H1 (cell line): ENCODE measurements at regions not wholly inside any gene's neighbourhood (a gene's known extent, or its start where the extent isn't known, plus 50 kb on each side); places are given as distances from the start of the nearest gene placed in this dataset.

Source experiments
- CTCF ChIA-PET: fragments of 300-600 bp; sonication (Branson Sonifier 250); formaldehyde crosslinking; loops from one replicate; lab custom pipeline; 2021; ENCODE audit not compliant: partially characterized antibody; lab: Charles Lee
- POLR2A ChIA-PET: fragments of 300-600 bp; sonication (Branson Sonifier 250); formaldehyde crosslinking; loops from one replicate; lab custom pipeline; 2021; ENCODE audit warnings: inconsistent platforms; ENCODE audit not compliant: partially characterized antibody; lab: Charles Lee
- DNase-seq, 2 experiments: peaks; one replicate each; pipeline versions ENCODE4 v3.0.0 to v3.0.0-alpha.2; 2010 to 2022; ENCODE audit warnings: low spot score in 2 of 2, low read depth in 1 of 2, mixed read lengths in 1 of 2
- FAIRE-seq: peaks from 2 replicates; lab custom pipeline; 2011; peaks lifted over from hg19 to GRCh38; lab: Jason Lieb, UNC
- H2AFZ ChIP-seq: 2 replicates; pipeline ENCODE4 v1.8.1; 2012; ENCODE audit warnings: low read length, inconsistent platforms
- H2AK5ac ChIP-seq: 2 replicates; pipeline ENCODE4 v1.6.1; 2013; ENCODE audit warnings: low read depth, low read length
- H2BK120ac ChIP-seq: replicated peaks from 2 replicates; pipeline ENCODE3; 2013; ENCODE audit warnings: low read depth, low read length, inconsistent platforms
- H2BK12ac ChIP-seq: 2 replicates; pipeline ENCODE4 v1.6.1; 2013; ENCODE audit warnings: low read depth, low read length
- H2BK15ac ChIP-seq: 2 replicates; pipeline ENCODE4 v1.6.1; 2013; ENCODE audit warnings: low read length
- H2BK20ac ChIP-seq: 2 replicates; pipeline ENCODE4 v1.6.1; 2013; ENCODE audit warnings: low read length
- H2BK5ac ChIP-seq: 2 replicates; pipeline ENCODE4 v1.6.1; 2013; ENCODE audit warnings: low read depth, low read length
- H3K14ac ChIP-seq: 2 replicates; pipeline ENCODE4 v1.6.1; 2013; ENCODE audit warnings: inconsistent platforms; ENCODE audit not compliant: insufficient read length
- H3K18ac ChIP-seq: 2 replicates; pipeline ENCODE4 v1.6.1; 2013; ENCODE audit warnings: low read length; ENCODE audit errors: extremely low read depth
- H3K23ac ChIP-seq: 2 replicates; pipeline ENCODE4 v1.6.1; 2013; ENCODE audit warnings: inconsistent platforms; ENCODE audit not compliant: insufficient read length
- H3K23me2 ChIP-seq: 2 replicates; pipeline ENCODE4 v1.6.1; 2013; ENCODE audit warnings: low read depth, low read length
- H3K27ac ChIP-seq: 2 replicates; pipeline ENCODE4 v1.6.1; 2011; ENCODE audit warnings: low read depth, low read length, inconsistent platforms
- H3K27me3 ChIP-seq, 4 experiments: replicated peaks in 1 of 4; 1 replicate in 1 of 4; 2 replicates in 3 of 4; pipeline versions ENCODE4 v1.6.1 to v1.8.1; 2011 to 2013; ENCODE audit warnings: low read length in 3 of 4, mild to moderate bottlenecking in 3 of 4, inconsistent platforms in 2 of 4, mixed read lengths in 2 of 4, moderate library complexity in 1 of 4; ENCODE audit not compliant: control insufficient read depth in 3 of 4, insufficient read depth in 3 of 4; ENCODE audit errors: extremely low read depth in 1 of 4
- H3K36me3 ChIP-seq, 4 experiments: 2 replicates each; pipeline versions ENCODE4 v1.6.1 to v1.8.1; 2011 to 2013; ENCODE audit warnings: mild to moderate bottlenecking in 4 of 4, low read length in 3 of 4, moderate library complexity in 2 of 4, control low read depth in 1 of 4, inconsistent platforms in 1 of 4; ENCODE audit not compliant: insufficient read depth in 4 of 4, control insufficient read depth in 2 of 4
- H3K4ac ChIP-seq: replicated peaks from 2 replicates; pipeline ENCODE3; 2013; ENCODE audit warnings: low read length, low read depth, mixed read lengths, inconsistent platforms; ENCODE audit not compliant: insufficient read length
- H3K4me1 ChIP-seq, 4 experiments: replicated peaks in 1 of 4; 1 replicate in 1 of 4; 2 replicates in 3 of 4; pipeline versions ENCODE4 v1.6.1 to v1.8.1; 2011 to 2013; ENCODE audit warnings: low read length in 3 of 4, inconsistent platforms in 2 of 4, mixed read lengths in 1 of 4; ENCODE audit not compliant: insufficient read depth in 4 of 4, control insufficient read depth in 3 of 4
- H3K4me2 ChIP-seq, 2 experiments: 2 replicates each; pipeline versions ENCODE4 v1.6.1 to v1.8.1; 2011 to 2013; ENCODE audit warnings: low read depth in 2 of 2, low read length in 2 of 2, control low read depth in 1 of 2, inconsistent platforms in 1 of 2, mild to moderate bottlenecking in 1 of 2; ENCODE audit not compliant: insufficient read depth in 1 of 2
- H3K4me3 ChIP-seq, 4 experiments: fragments of 200-600, 300-600 bp in 1 of 4; sonication (generic), shearing (Covaris generic), sonication (Bioruptor Twin) in 1 of 4; 2 replicates each; pipeline versions ENCODE4 v1.5.1 to v1.8.1; 2011 to 2016; ENCODE audit warnings: low read length in 4 of 4, low read depth in 3 of 4, control low read depth in 2 of 4, inconsistent platforms in 2 of 4, mild to moderate bottlenecking in 2 of 4, mixed read lengths in 1 of 4, moderate library complexity in 1 of 4; ENCODE audit not compliant: insufficient read depth in 2 of 4; ENCODE audit errors: extremely low read depth in 1 of 4
- H3K56ac ChIP-seq: replicated peaks from 2 replicates; pipeline ENCODE3; 2013; ENCODE audit warnings: low read depth, mild to moderate bottlenecking, mixed read lengths, low read length, inconsistent platforms; ENCODE audit not compliant: insufficient read length
- H3K79me1 ChIP-seq: 2 replicates; pipeline ENCODE4 v1.6.1; 2013; ENCODE audit warnings: low read depth, low read length, control low read depth
- H3K79me2 ChIP-seq, 2 experiments: 2 replicates each; pipeline versions ENCODE4 v1.6.1 to v1.8.1; 2012 to 2013; ENCODE audit warnings: low read length in 2 of 2, mild to moderate bottlenecking in 2 of 2, inconsistent platforms in 1 of 2; ENCODE audit not compliant: insufficient read depth in 2 of 2, control insufficient read depth in 1 of 2
- H3K9ac ChIP-seq, 4 experiments: replicated peaks in 1 of 4; 1 replicate in 1 of 4; 2 replicates in 3 of 4; pipeline versions ENCODE4 v1.6.1 to v1.8.1; 2011 to 2013; ENCODE audit warnings: low read depth in 3 of 4, low read length in 3 of 4, control low read depth in 2 of 4, mild to moderate bottlenecking in 2 of 4, moderate library complexity in 2 of 4, inconsistent platforms in 1 of 4; ENCODE audit errors: extremely low read depth in 1 of 4
- H3K9me3 ChIP-seq, 2 experiments: 2 replicates each; pipeline versions ENCODE4 v1.6.1 to v1.8.1; 2012 to 2013; ENCODE audit warnings: mild to moderate bottlenecking in 2 of 2, moderate library complexity in 2 of 2, control low read depth in 1 of 2, inconsistent platforms in 1 of 2, low read depth in 1 of 2, low read length in 1 of 2, mixed read lengths in 1 of 2; ENCODE audit not compliant: insufficient read depth in 2 of 2
- H4K20me1 ChIP-seq, 2 experiments: replicated peaks in 1 of 2; 2 replicates each; pipeline versions ENCODE3 to v1.8.1; 2011 to 2013; ENCODE audit warnings: inconsistent platforms in 2 of 2, low read length in 2 of 2, mild to moderate bottlenecking in 1 of 2; ENCODE audit not compliant: insufficient read depth in 2 of 2, control insufficient read depth in 1 of 2
- H4K5ac ChIP-seq: 2 replicates; pipeline ENCODE4 v1.6.1; 2013; ENCODE audit warnings: low read length, low read depth, mixed read lengths, inconsistent platforms; ENCODE audit not compliant: insufficient read length
- H4K8ac ChIP-seq: 2 replicates; pipeline ENCODE4 v1.8.0; 2013; ENCODE audit warnings: mild to moderate bottlenecking, moderate library complexity, low read length, inconsistent platforms; ENCODE audit not compliant: insufficient read depth; ENCODE audit errors: extremely low read depth
- H4K91ac ChIP-seq: replicated peaks from 2 replicates; pipeline ENCODE3; 2013; ENCODE audit warnings: low read length, mixed read lengths, inconsistent platforms; ENCODE audit not compliant: insufficient read length
- ATF2 ChIP-seq: IDR thresholded peaks from 2 replicates; pipeline ENCODE4 v1.6.1; 2012; ENCODE audit warnings: low read length, inconsistent platforms
- BRCA1 ChIP-seq: IDR thresholded peaks from 2 replicates; pipeline ENCODE4 v1.6.1; 2012; ENCODE audit warnings: low read depth, low read length, improper control_type of control experiment
- CREB1 ChIP-seq: IDR thresholded peaks from 2 replicates; pipeline ENCODE4 v1.6.1; 2012; ENCODE audit warnings: inconsistent platforms
- SRF ChIP-seq: IDR thresholded peaks from 2 replicates; pipeline ENCODE4 v1.6.1; 2011; ENCODE audit warnings: mild to moderate bottlenecking, low read depth, low read length, moderate library complexity
- YY1 ChIP-seq: IDR thresholded peaks from 2 replicates; pipeline ENCODE4 v1.6.1; 2011; ENCODE audit warnings: low read depth, mild to moderate bottlenecking, low read length
- WGBS, 2 experiments: shearing (Covaris generic) in 1 of 2; methylation state at CpG; one replicate each; pipeline versions ENCODE4 v1.1.6 to v1.1.7; 2013 to 2015; ENCODE audit warnings: low lambda C conversion rate in 2 of 2, mixed read lengths in 2 of 2, inconsistent platforms in 1 of 2, low coverage in 1 of 2, missing lambda C conversion rate in 1 of 2; ENCODE audit not compliant: insufficient replicate concordance in 2 of 2, insufficient coverage in 1 of 2, insufficient read length in 1 of 2; ENCODE audit errors: extremely low coverage in 1 of 2, missing lambda C conversion rate in 1 of 2; 5-methylcytosine and 5-hydroxymethylcytosine counted together

- POLR2A ChIA-PET = no interaction called here
- Histone ChIP-seq H3K4ac (no peak overlapping the region), H2BK120ac (peak overlapping the region; percentile 33), H3K18ac (no peak overlapping the region), H3K27ac (no peak overlapping the region), H3K36me3 (no peaks in the 10 kb centered on the region), H3K4me1 (0 out of 7 replicates have a peak, but pooled peaks cover 0 to 2% (median 0%) of the 10 kb centered on the region in 4 experiments), H3K79me1 (no peaks in the 10 kb centered on the region), H3K9ac (no peak overlapping the region), H2BK15ac (no peak overlapping the region), H3K9me3 (no peaks in the 10 kb centered on the region), H3K4me2 (no peak overlapping the region), H3K23ac (no peak overlapping the region)
- WGBS, 2 experiments = 84% methylated on average over 2 of the region's 2 CpGs; no CpG with 5 or more reads in 1 of the 2 experiments
- TF ChIP-seq YY1 = no peak
- TF ChIP-seq BRCA1 = no peak
- TF ChIP-seq CREB1 = no peak
- no peak for TF ChIP-seq ATF2
- TF ChIP-seq SRF = no peak
- TF ChIP-seq, all 59 proteins: peak for 0
- no peak overlapping the region for H4K5ac ChIP-seq
- H4K91ac ChIP-seq = no peak overlapping the region
- H4K8ac ChIP-seq = no peak overlapping the region
- H4K20me1 ChIP-seq = no peaks in the 10 kb centered on the region
- no peaks in the 10 kb centered on the region for H3K27me3 ChIP-seq
- CTCF ChIA-PET = no interaction called here
- H2BK5ac ChIP-seq = no peak overlapping the region
- no peak overlapping the region for H3K4me3 ChIP-seq
- DNase-seq (no peak), FAIRE-seq (no peak)
- H2AK5ac ChIP-seq = no peak overlapping the region
- no peak overlapping the region for H3K56ac ChIP-seq
- H2BK12ac ChIP-seq = no peak overlapping the region
- H2AFZ ChIP-seq = no peak overlapping the region
- H3K14ac ChIP-seq = no peak overlapping the region
- H3K79me2 ChIP-seq = no peaks in the 10 kb centered on the region
- H2BK20ac ChIP-seq = no peak overlapping the region
- no peaks in the 10 kb centered on the region for H3K23me2 ChIP-seq
These were observed 103.1 kb upstream of the TBX18 start for GRCh38 chr6:84867521-84867920.
